ENCODE measurements at regions not wholly inside any gene's neighbourhood (a gene's known extent, or its start where the extent isn't known, plus 50 kb on each side); places are given as distances from the start of the nearest gene placed in this dataset.

DNA sequence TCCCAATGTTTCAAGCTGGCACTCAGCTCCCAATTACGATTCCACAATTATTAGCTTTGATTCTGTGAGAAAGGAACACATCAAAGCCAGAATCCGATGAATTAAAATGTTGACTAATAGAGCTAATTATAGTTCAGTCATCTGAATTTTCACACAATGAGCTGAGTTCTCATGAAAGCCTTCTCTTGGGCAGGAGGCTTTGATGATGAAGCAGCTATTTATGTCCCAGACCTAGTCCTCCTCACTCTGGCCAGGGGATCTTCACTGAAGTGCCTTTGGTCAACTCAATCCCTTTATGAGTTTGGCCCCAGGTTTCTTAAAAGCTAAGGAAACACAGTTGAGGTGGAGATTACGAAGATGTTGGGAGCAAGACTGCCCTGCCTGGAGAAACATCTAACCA, 74.7 kb upstream of the PPM1B start:
- TF ChIP-seq POLR2A (IDR thresholded peaks at IDR 0.05; ENCODE audit: low read depth, low read length) = no peak
- no peak for TF ChIP-seq POLR2AphosphoS5 (IDR thresholded peaks at IDR 0.05; ENCODE audit: insufficient read depth, low read depth, low read length)
- TF ChIP-seq JUN (IDR thresholded peaks at IDR 0.05; ENCODE audit: borderline replicate concordance, insufficient read depth, insufficient read length, low read depth) = no peak
- no peak for TF ChIP-seq FOS (IDR thresholded peaks at IDR 0.05; ENCODE audit: borderline replicate concordance, insufficient read depth, low read length)
- TF ChIP-seq MYC (IDR thresholded peaks at IDR 0.05; ENCODE audit: low read depth, low read length) = no peak
- TF ChIP-seq, protein P1, sequence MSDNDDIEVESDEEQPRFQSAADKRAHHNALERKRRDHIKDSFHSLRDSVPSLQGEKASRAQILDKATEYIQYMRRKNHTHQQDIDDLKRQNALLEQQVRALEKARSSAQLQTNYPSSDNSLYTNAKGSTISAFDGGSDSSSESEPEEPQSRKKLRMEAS (IDR thresholded peaks at IDR 0.05; ENCODE audit: insufficient read depth, insufficient read length) = no peak
- TF ChIP-seq, protein P2, sequence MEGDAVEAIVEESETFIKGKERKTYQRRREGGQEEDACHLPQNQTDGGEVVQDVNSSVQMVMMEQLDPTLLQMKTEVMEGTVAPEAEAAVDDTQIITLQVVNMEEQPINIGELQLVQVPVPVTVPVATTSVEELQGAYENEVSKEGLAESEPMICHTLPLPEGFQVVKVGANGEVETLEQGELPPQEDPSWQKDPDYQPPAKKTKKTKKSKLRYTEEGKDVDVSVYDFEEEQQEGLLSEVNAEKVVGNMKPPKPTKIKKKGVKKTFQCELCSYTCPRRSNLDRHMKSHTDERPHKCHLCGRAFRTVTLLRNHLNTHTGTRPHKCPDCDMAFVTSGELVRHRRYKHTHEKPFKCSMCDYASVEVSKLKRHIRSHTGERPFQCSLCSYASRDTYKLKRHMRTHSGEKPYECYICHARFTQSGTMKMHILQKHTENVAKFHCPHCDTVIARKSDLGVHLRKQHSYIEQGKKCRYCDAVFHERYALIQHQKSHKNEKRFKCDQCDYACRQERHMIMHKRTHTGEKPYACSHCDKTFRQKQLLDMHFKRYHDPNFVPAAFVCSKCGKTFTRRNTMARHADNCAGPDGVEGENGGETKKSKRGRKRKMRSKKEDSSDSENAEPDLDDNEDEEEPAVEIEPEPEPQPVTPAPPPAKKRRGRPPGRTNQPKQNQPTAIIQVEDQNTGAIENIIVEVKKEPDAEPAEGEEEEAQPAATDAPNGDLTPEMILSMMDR (IDR thresholded peaks at IDR 0.05; ENCODE audit: extremely low read depth in 1 of 2, insufficient read depth in 1 of 2, low read depth in 1 of 2, low read length in 2 of 2) = no peak
- TF ChIP-seq EZH2 (IDR thresholded peaks at IDR 0.05; ENCODE audit: borderline replicate concordance, low read depth, low read length, severe bottlenecking) = no peak
- TF ChIP-seq GATA2 (IDR thresholded peaks at IDR 0.05; ENCODE audit: insufficient read depth, insufficient read length, low read depth, low read length) = no peak
- ChIA-PET CTCF (interaction anchor here (0.7 kb wide), 1 partner anchor 197 kb away, joined by 3 read pairs; no protein-coding TSS in a partner anchor), POLR2A (interaction anchor here (0.6 kb wide), 1 partner anchor 11 kb away, joined by 3 read pairs; no protein-coding TSS in a partner anchor)
- dilution Hi-C loops (cut with MboI; ENCODE audit: extremely low pct_ligation_motif_present, low sequenced_read_pairs) (no loop called here), intact Hi-C loops (cut with micrococcal nuclease) (no loop called here)
- no peak overlapping the region for H3K4me3 ChIP-seq (replicated peaks in 1 of 3; ENCODE audit: insufficient read depth in 1 of 3, low read depth in 1 of 3, low read length in 3 of 3)
- DNase-seq (ENCODE audit: low read depth, low spot score) (no peak), FAIRE-seq (no peak)
- H3K79me2 ChIP-seq (ENCODE audit: control insufficient read depth, insufficient read depth, low read length) = no peaks in the 10 kb centered on the region
- no peak overlapping the region for H2AFZ ChIP-seq (ENCODE audit: low read depth, low read length)
- H4K20me1 ChIP-seq (replicated peaks; ENCODE audit: control insufficient read depth, extremely low read depth, insufficient read depth, low read length) = no peaks in the 10 kb centered on the region
- H3K9me1 ChIP-seq (replicated peaks; ENCODE audit: control insufficient read depth, extremely low read depth, insufficient read depth, low read length) = no peaks in the 10 kb centered on the region
- no peak overlapping the region for H3K27ac ChIP-seq (ENCODE audit: insufficient read depth, low read depth, low read length)
- BruUV-seq (replicated peaks) = no TSS peak
- no peaks in the 10 kb centered on the region for H3K36me3 ChIP-seq (ENCODE audit: control insufficient read depth in 2 of 2, extremely low read depth in 1 of 2, insufficient read depth in 2 of 2, low read length in 2 of 2)
- H3K9ac ChIP-seq (replicated peaks; ENCODE audit: extremely low read depth, insufficient read depth, low read length) = no peak overlapping the region
- H3K9me3 ChIP-seq (replicated peaks; ENCODE audit: control insufficient read depth, insufficient read depth, low read length) = no peaks in the 10 kb centered on the region
- H3K4me1 ChIP-seq (ENCODE audit: control insufficient read depth, extremely low read depth, insufficient read depth, low read length) = no peaks in the 10 kb centered on the region
- H3K4me2 ChIP-seq (ENCODE audit: insufficient read depth, low read length) = no peak overlapping the region
- H3K27me3 ChIP-seq (ENCODE audit: control insufficient read depth in 2 of 2, insufficient read depth in 2 of 2, low read length in 2 of 2) = peaks cover 10 to 21% of the 10 kb centered on the region in 2 experiments
